ENCODE measurements at regions not wholly inside any gene's neighbourhood (a gene's known extent, or its start where the extent isn't known, plus 50 kb on each side); places are given as distances from the start of the nearest gene placed in this dataset.
"Not testable (repeated sequence)": the region's sequence is repeated elsewhere in the genome, so short reads cannot be mapped to it uniquely, and the experiment has no call there.

GRCh38 chrX:74211911-74212310 lies 92.1 kb upstream of the ZCCHC13 start:
- Mint-ChIP-seq H3K9me3 (no peaks in the 10 kb centered on the region), H3K27ac (no peak overlapping the region), H3K27me3 (no peaks in the 10 kb centered on the region), H3K4me1 (no peaks in the 10 kb centered on the region), H3K4me3 (no peak overlapping the region), H3K36me3 (peaks cover 48% of the 10 kb centered on the region)
- no peak for DNase-seq

GRCh38 chrX:74207539-74207938 lies 96.4 kb upstream of the ZCCHC13 start:
- no peaks in the 10 kb centered on the region for H3K27me3 Mint-ChIP-seq
- DNase-seq: no peak
- no peak overlapping the region for H3K27ac Mint-ChIP-seq
- peaks cover 2% of the 10 kb centered on the region for H3K9me3 Mint-ChIP-seq
- H3K4me1 Mint-ChIP-seq: no peaks in the 10 kb centered on the region
- H3K4me3 Mint-ChIP-seq: no peak overlapping the region
- H3K36me3 Mint-ChIP-seq: peaks cover 28% of the 10 kb centered on the region

- Mint-ChIP-seq H3K4me1 (no peaks in the 10 kb centered on the region), H3K27me3 (no peaks in the 10 kb centered on the region), H3K4me3 (no peak overlapping the region), H3K36me3 (peaks cover 1% of the 10 kb centered on the region), H3K27ac (no peak overlapping the region), H3K9me3 (peaks cover 14% of the 10 kb centered on the region)
- DNase-seq: no peak
Measured at GRCh38 chrX:74195605-74196004, 108.4 kb upstream of the ZCCHC13 start.

- Mint-ChIP-seq H3K36me3 (peaks cover 1% of the 10 kb centered on the region), H3K4me3 (no peak overlapping the region), H3K4me1 (no peaks in the 10 kb centered on the region)
Measured at GRCh38 chrX:74195120-74195519, 108.9 kb upstream of the ZCCHC13 start.

GRCh38 chrX:74187211-74187610 lies 116.8 kb upstream of the ZCCHC13 start:
- H3K4me1 Mint-ChIP-seq: no peaks in the 10 kb centered on the region
- H3K9me3 Mint-ChIP-seq: peaks cover 6% of the 10 kb centered on the region
- H3K27me3 Mint-ChIP-seq: no peaks in the 10 kb centered on the region
- H3K27ac Mint-ChIP-seq: no peak overlapping the region
- H3K36me3 Mint-ChIP-seq: no peaks in the 10 kb centered on the region
- H3K4me3 Mint-ChIP-seq: no peak overlapping the region
- no peak for DNase-seq

More at GRCh38 chrX:74195120-74195519, 108.9 kb upstream of the ZCCHC13 start:
- Mint-ChIP-seq H3K27me3 (no peaks in the 10 kb centered on the region), H3K27ac (no peak overlapping the region), H3K9me3 (peaks cover 14% of the 10 kb centered on the region)
- DNase-seq: no peak

- DNase-seq, H3K4me1 Mint-ChIP-seq, H3K36me3 Mint-ChIP-seq, H3K27ac Mint-ChIP-seq, H3K27me3 Mint-ChIP-seq, H3K9me3 Mint-ChIP-seq, H3K4me3 Mint-ChIP-seq: not testable (repeated sequence)
Measured at GRCh38 chrX:74183047-74183446, 120.9 kb upstream of the ZCCHC13 start.

GRCh38 chrX:74181976-74182375 lies 122.0 kb upstream of the ZCCHC13 start:
- not testable (repeated sequence) for H3K9me3 Mint-ChIP-seq, H3K36me3 Mint-ChIP-seq, H3K4me1 Mint-ChIP-seq, H3K27me3 Mint-ChIP-seq, DNase-seq, H3K4me3 Mint-ChIP-seq, H3K27ac Mint-ChIP-seq

GRCh38 chrX:74180716-74181115 lies 123.3 kb upstream of the ZCCHC13 start:
- H3K27ac Mint-ChIP-seq: no peak overlapping the region
- no peaks in the 10 kb centered on the region for H3K9me3 Mint-ChIP-seq
- no peaks in the 10 kb centered on the region for H3K4me1 Mint-ChIP-seq
- H3K36me3 Mint-ChIP-seq: no peaks in the 10 kb centered on the region
- DNase-seq: no peak
- no peak overlapping the region for H3K4me3 Mint-ChIP-seq
- no peaks in the 10 kb centered on the region for H3K27me3 Mint-ChIP-seq

- Mint-ChIP-seq H3K27ac (no peak overlapping the region), H3K4me3 (no peak overlapping the region), H3K36me3 (peaks cover 2% of the 10 kb centered on the region), H3K27me3 (no peaks in the 10 kb centered on the region), H3K4me1 (no peaks in the 10 kb centered on the region), H3K9me3 (peaks cover 2% of the 10 kb centered on the region)
- no peak for DNase-seq
Measured at GRCh38 chrX:74179990-74180389, 124.0 kb upstream of the ZCCHC13 start.

GRCh38 chrX:74179499-74179898 lies 124.5 kb upstream of the ZCCHC13 start:
- Mint-ChIP-seq H3K9me3 (peaks cover 2% of the 10 kb centered on the region), H3K27me3 (no peaks in the 10 kb centered on the region), H3K27ac (no peak overlapping the region), H3K4me3 (no peak overlapping the region), H3K4me1 (no peaks in the 10 kb centered on the region), H3K36me3 (peaks cover 2% of the 10 kb centered on the region)
- DNase-seq: no peak

GRCh38 chrX:74179071-74179470 lies 124.9 kb upstream of the ZCCHC13 start:
- DNase-seq: no peak
- H3K36me3 Mint-ChIP-seq: peaks cover 2% of the 10 kb centered on the region
- H3K27me3 Mint-ChIP-seq: no peaks in the 10 kb centered on the region
- no peak overlapping the region for H3K27ac Mint-ChIP-seq
- H3K9me3 Mint-ChIP-seq: peaks cover 2% of the 10 kb centered on the region
- no peak overlapping the region for H3K4me3 Mint-ChIP-seq
- no peaks in the 10 kb centered on the region for H3K4me1 Mint-ChIP-seq

GRCh38 chrX:74178536-74178935 lies 125.4 kb upstream of the ZCCHC13 start:
- no peak overlapping the region for H3K27ac Mint-ChIP-seq
- H3K4me1 Mint-ChIP-seq: no peaks in the 10 kb centered on the region
- peaks cover 2% of the 10 kb centered on the region for H3K36me3 Mint-ChIP-seq
- DNase-seq: no peak
- no peaks in the 10 kb centered on the region for H3K27me3 Mint-ChIP-seq
- H3K9me3 Mint-ChIP-seq: peaks cover 3% of the 10 kb centered on the region
- no peak overlapping the region for H3K4me3 Mint-ChIP-seq

GRCh38 chrX:74171465-74171864 lies 132.5 kb upstream of the ZCCHC13 start:
- Mint-ChIP-seq H3K36me3 (peaks cover 15% of the 10 kb centered on the region), H3K4me1 (no peaks in the 10 kb centered on the region), H3K9me3 (peaks cover 13% of the 10 kb centered on the region), H3K27me3 (no peaks in the 10 kb centered on the region), H3K27ac (no peak overlapping the region), H3K4me3 (no peak overlapping the region)
- no peak for DNase-seq

- no peaks in the 10 kb centered on the region for H3K4me1 Mint-ChIP-seq
- no peak overlapping the region for H3K4me3 Mint-ChIP-seq
- peaks cover 7% of the 10 kb centered on the region for H3K36me3 Mint-ChIP-seq
- H3K27me3 Mint-ChIP-seq: no peaks in the 10 kb centered on the region
- DNase-seq: no peak
- no peak overlapping the region for H3K27ac Mint-ChIP-seq
- peaks cover 9% of the 10 kb centered on the region for H3K9me3 Mint-ChIP-seq
Measured at GRCh38 chrX:74162199-74162598, 141.8 kb upstream of the ZCCHC13 start.

- Mint-ChIP-seq H3K4me3 (no peak overlapping the region), H3K36me3 (peaks cover 7% of the 10 kb centered on the region), H3K4me1 (no peaks in the 10 kb centered on the region), H3K9me3 (peaks cover 9% of the 10 kb centered on the region), H3K27me3 (no peaks in the 10 kb centered on the region), H3K27ac (no peak overlapping the region)
- DNase-seq: no peak
Measured at GRCh38 chrX:74160816-74161215, 143.2 kb upstream of the ZCCHC13 start.

GRCh38 chrX:74160358-74160757 lies 143.6 kb upstream of the ZCCHC13 start:
- Mint-ChIP-seq H3K4me3 (no peak overlapping the region), H3K9me3 (peaks cover 9% of the 10 kb centered on the region), H3K4me1 (no peaks in the 10 kb centered on the region), H3K27me3 (no peaks in the 10 kb centered on the region), H3K36me3 (peaks cover 7% of the 10 kb centered on the region), H3K27ac (no peak overlapping the region)
- DNase-seq: no peak

- DNase-seq: no peak
- Mint-ChIP-seq H3K9me3 (no peaks in the 10 kb centered on the region), H3K4me1 (no peaks in the 10 kb centered on the region), H3K4me3 (no peak overlapping the region), H3K27me3 (no peaks in the 10 kb centered on the region), H3K36me3 (peaks cover 13% of the 10 kb centered on the region), H3K27ac (no peak overlapping the region)
Measured at GRCh38 chrX:74147439-74147838, 156.5 kb upstream of the ZCCHC13 start.

Data from activated naive CD8-positive, alpha-beta T cell treated with anti-CD3 and anti-CD28 coated beads for 36 hours (primary cell).